OCI-LY1 (cell line): ENCODE measurements at regions not wholly inside any gene's neighbourhood (a gene's known extent, or its start where the extent isn't known, plus 50 kb on each side); places are given as distances from the start of the nearest gene placed in this dataset.

Experiments used
- H2AFZ ChIP-seq: fragments of 200-600 bp; sonication (generic), shearing (Covaris generic); 2 replicates; pipeline ENCODE4 v1.6.0; 2014; ENCODE audit warnings: antibody characterized with exemption, mild to moderate bottlenecking, low read length
- H3F3A ChIP-seq: fragments of 200-600 bp; sonication (generic), shearing (Covaris generic); 2 replicates; pipeline ENCODE4 v1.6.0; 2014; ENCODE audit warnings: mild to moderate bottlenecking, antibody characterized with exemption, low read length, moderate library complexity; ENCODE audit not compliant: insufficient read depth
- H3K27ac ChIP-seq: fragments of 200-600 bp; sonication (generic); 2 replicates; pipeline ENCODE4 v1.5.1; 2014; ENCODE audit warnings: low read length, mixed run types, mild to moderate bottlenecking, low read depth; ENCODE audit not compliant: poor library complexity, severe bottlenecking
- H3K27me3 ChIP-seq: fragments of 200-600 bp; sonication (generic); 2 replicates; pipeline ENCODE4 v1.6.0; 2014; ENCODE audit warnings: antibody characterized with exemption, mild to moderate bottlenecking, low read length, moderate library complexity; ENCODE audit not compliant: insufficient read depth
- H3K36me3 ChIP-seq: fragments of 200-600 bp; sonication (generic); 2 replicates; pipeline ENCODE4 v1.6.1; 2014; ENCODE audit warnings: mild to moderate bottlenecking, antibody characterized with exemption, low read length, moderate library complexity, mixed read lengths; ENCODE audit not compliant: insufficient read depth
- H3K4me1 ChIP-seq: fragments of 200-600 bp; sonication (generic); 2 replicates; pipeline ENCODE4 v1.5.1; 2014; ENCODE audit warnings: mild to moderate bottlenecking, low read length, moderate library complexity; ENCODE audit not compliant: insufficient read depth, severe bottlenecking
- H3K4me2 ChIP-seq: fragments of 200-600 bp; sonication (generic), shearing (Covaris generic); 2 replicates; pipeline ENCODE4 v1.6.1; 2014; ENCODE audit warnings: low read length
- H3K4me3 ChIP-seq: fragments of 200-600 bp; sonication (generic); 2 replicates; pipeline ENCODE4 v1.5.1; 2014; ENCODE audit warnings: low read length, low read depth, mild to moderate bottlenecking, mixed read lengths; ENCODE audit not compliant: poor library complexity, severe bottlenecking
- H3K79me2 ChIP-seq: fragments of 200-600 bp; shearing (Covaris generic); 2 replicates; pipeline ENCODE4 v1.6.1; 2016; ENCODE audit warnings: mixed run types, low read length, mixed read lengths; ENCODE audit not compliant: insufficient read depth
- H3K9ac ChIP-seq: fragments of 200-600 bp; sonication (generic), shearing (Covaris generic); 2 replicates; pipeline ENCODE4 v1.6.1; 2014; ENCODE audit warnings: mild to moderate bottlenecking, low read length, mixed read lengths
- H3K9me2 ChIP-seq: fragments of 200-600 bp; sonication (generic), shearing (Covaris generic); 2 replicates; pipeline ENCODE4 v1.6.1; 2014; ENCODE audit warnings: low read depth, mild to moderate bottlenecking, low read length, mixed read lengths
- H3K9me3 ChIP-seq: fragments of 200-600 bp; shearing (Covaris generic); 2 replicates; pipeline ENCODE4 v1.6.1; 2014; ENCODE audit warnings: low read length, mixed read lengths
- H4K20me1 ChIP-seq: fragments of 200-600 bp; sonication (generic), shearing (Covaris generic); 2 replicates; pipeline ENCODE4 v1.6.0; 2016; ENCODE audit warnings: mild to moderate bottlenecking, low read length; ENCODE audit not compliant: insufficient read depth
- EZH2 ChIP-seq: fragments of 200-600 bp; sonication (generic), shearing (Covaris generic); IDR thresholded peaks from 2 replicates; pipeline ENCODE4 v1.8.0; 2017; ENCODE audit warnings: borderline replicate concordance, mixed run types, mild to moderate bottlenecking, antibody characterized with exemption, low read length, moderate library complexity, mixed read lengths
- TF ChIP-seq, protein P1 (sequence below): fragments of 200-600 bp; sonication (generic), shearing (Covaris generic); IDR thresholded peaks from 2 replicates; pipeline ENCODE4 v1.5.1; 2017; ENCODE audit warnings: mild to moderate bottlenecking, antibody characterized with exemption, low read length, moderate library complexity, mixed read lengths

- Histone ChIP-seq H3F3A (no peaks in the 10 kb centered on the region), H3K4me2 (no peak overlapping the region), H3K27ac (no peak overlapping the region), H3K27me3 (no peaks in the 10 kb centered on the region), H4K20me1 (no peaks in the 10 kb centered on the region), H3K9ac (no peak overlapping the region), H3K9me2 (no peaks in the 10 kb centered on the region), H2AFZ (no peak overlapping the region), H3K36me3 (no peaks in the 10 kb centered on the region), H3K79me2 (no peaks in the 10 kb centered on the region), H3K4me1 (peaks cover 25% of the 10 kb centered on the region), H3K9me3 (no peaks in the 10 kb centered on the region), H3K4me3 (no peak overlapping the region)
- TF ChIP-seq, protein P1, sequence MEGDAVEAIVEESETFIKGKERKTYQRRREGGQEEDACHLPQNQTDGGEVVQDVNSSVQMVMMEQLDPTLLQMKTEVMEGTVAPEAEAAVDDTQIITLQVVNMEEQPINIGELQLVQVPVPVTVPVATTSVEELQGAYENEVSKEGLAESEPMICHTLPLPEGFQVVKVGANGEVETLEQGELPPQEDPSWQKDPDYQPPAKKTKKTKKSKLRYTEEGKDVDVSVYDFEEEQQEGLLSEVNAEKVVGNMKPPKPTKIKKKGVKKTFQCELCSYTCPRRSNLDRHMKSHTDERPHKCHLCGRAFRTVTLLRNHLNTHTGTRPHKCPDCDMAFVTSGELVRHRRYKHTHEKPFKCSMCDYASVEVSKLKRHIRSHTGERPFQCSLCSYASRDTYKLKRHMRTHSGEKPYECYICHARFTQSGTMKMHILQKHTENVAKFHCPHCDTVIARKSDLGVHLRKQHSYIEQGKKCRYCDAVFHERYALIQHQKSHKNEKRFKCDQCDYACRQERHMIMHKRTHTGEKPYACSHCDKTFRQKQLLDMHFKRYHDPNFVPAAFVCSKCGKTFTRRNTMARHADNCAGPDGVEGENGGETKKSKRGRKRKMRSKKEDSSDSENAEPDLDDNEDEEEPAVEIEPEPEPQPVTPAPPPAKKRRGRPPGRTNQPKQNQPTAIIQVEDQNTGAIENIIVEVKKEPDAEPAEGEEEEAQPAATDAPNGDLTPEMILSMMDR = no peak
- TF ChIP-seq EZH2 = no peak
These were observed 880.2 kb upstream of the AUTS2 start for GRCh38 chr7:68718097-68718551.

GRCh38 chr7:68720697-68721096 is 877.6 kb upstream of the AUTS2 start:
- Histone ChIP-seq H3K4me3 (no peak overlapping the region), H3K27ac (peak overlapping the region; percentile 49), H3K9ac (no peak overlapping the region), H2AFZ (no peak overlapping the region), H3K9me2 (no peaks in the 10 kb centered on the region), H3F3A (no peaks in the 10 kb centered on the region), H3K27me3 (no peaks in the 10 kb centered on the region), H3K36me3 (no peaks in the 10 kb centered on the region), H3K4me1 (peaks cover 31% of the 10 kb centered on the region), H3K4me2 (no peak overlapping the region), H4K20me1 (no peaks in the 10 kb centered on the region), H3K9me3 (no peaks in the 10 kb centered on the region), H3K79me2 (no peaks in the 10 kb centered on the region)
- TF ChIP-seq, protein P1 = no peak
- no peak for TF ChIP-seq EZH2

- H3K9me3 ChIP-seq = no peaks in the 10 kb centered on the region
- no peaks in the 10 kb centered on the region for H3K36me3 ChIP-seq
- TF ChIP-seq, protein P1 = no peak
- no peak for TF ChIP-seq EZH2
- H4K20me1 ChIP-seq = no peaks in the 10 kb centered on the region
- H3K27ac ChIP-seq = peak overlapping the region; percentile 58
- H3K27me3 ChIP-seq = no peaks in the 10 kb centered on the region; the same call in 1 of the 2 replicates
- no peak overlapping the region for H3K9ac ChIP-seq
- no peak overlapping the region for H2AFZ ChIP-seq
- H3K4me2 ChIP-seq = no peak overlapping the region; the same call in 1 of the 2 replicates
- H3F3A ChIP-seq = no peaks in the 10 kb centered on the region
- peaks cover 31% of the 10 kb centered on the region for H3K4me1 ChIP-seq
- no peaks in the 10 kb centered on the region for H3K79me2 ChIP-seq
- no peak overlapping the region for H3K4me3 ChIP-seq
- no peaks in the 10 kb centered on the region for H3K9me2 ChIP-seq
These were observed 876.2 kb upstream of the AUTS2 start for GRCh38 chr7:68722044-68722443.
